Tibial nerve (tissue), 4 donors: ENCODE measurements at regions not wholly inside any gene's neighbourhood (a gene's known extent, or its start where the extent isn't known, plus 50 kb on each side); places are given as distances from the start of the nearest gene placed in this dataset.

ENCODE experiments used
- DNase-seq, 2 donors: peaks; one replicate each; pipeline ENCODE4 v3.0.0-alpha.2; 2019; ENCODE audit warnings: low spot score in 2 of 2
- H3K27ac ChIP-seq, 4 donors: fragments of 200-600 bp; sonication (generic) in 3 of 4; one replicate each; pipeline ENCODE4 v1.5.1; 2017 to 2019; ENCODE audit warnings: mild to moderate bottlenecking in 1 of 4
- H3K27me3 ChIP-seq, 2 donors: fragments of 200-600 bp; sonication (generic) in 1 of 2; one replicate each; pipeline versions ENCODE4 v1.5.1 to v1.6.0; 2017 to 2019
- H3K36me3 ChIP-seq, 3 donors: fragments of 200-600 bp; sonication (generic); one replicate each; pipeline ENCODE4 v1.5.1; 2018 to 2019
- H3K4me1 ChIP-seq, 4 donors: fragments of 200-600 bp; sonication (generic) in 3 of 4; one replicate each; pipeline ENCODE4 v1.5.1; 2017 to 2019
- H3K4me3 ChIP-seq, 4 donors: fragments of 200-600 bp; sonication (generic) in 3 of 4; one replicate each; pipeline ENCODE4 v1.5.1; 2017 to 2019; ENCODE audit warnings: mild to moderate bottlenecking in 1 of 4, moderate library complexity in 1 of 4
- H3K9me3 ChIP-seq, 4 donors: fragments of 200-600 bp; sonication (generic) in 3 of 4; one replicate each; pipeline ENCODE4 v1.5.1; 2017 to 2019
- CTCF ChIP-seq, 5 experiments: fragments of 200-600 bp in 3 of 5; fragments of 450-650 bp in 2 of 5; sonication (generic) in 3 of 5; IDR thresholded peaks; one replicate each; pipeline ENCODE4 v1.5.1; 2016 to 2019; ENCODE audit warnings: antibody characterized with exemption in 5 of 5, mild to moderate bottlenecking in 3 of 5, moderate library complexity in 2 of 5
- EP300 ChIP-seq, 2 donors: sonication (generic); formaldehyde crosslinking; IDR thresholded peaks; one replicate each; pipeline ENCODE4 v1.6.1; 2017; ENCODE audit warnings: antibody characterized with exemption in 2 of 2, mild to moderate bottlenecking in 1 of 2
- POLR2A ChIP-seq, 2 donors: fragments of 450-650 bp; IDR thresholded peaks; one replicate each; pipeline ENCODE4 v1.6.1; 2017; ENCODE audit warnings: antibody characterized with exemption in 2 of 2, mild to moderate bottlenecking in 2 of 2, moderate library complexity in 2 of 2
- WGBS, 2 donors: methylation state at CpG; one replicate each; pipeline ENCODE4 v1.1.5; 2018; 5-methylcytosine and 5-hydroxymethylcytosine counted together

- Histone ChIP-seq H3K27ac (no peak overlapping the region), H3K4me3 (no peak overlapping the region), H3K9me3 (no peaks in the 10 kb centered on the region), H3K36me3 (no peaks in the 10 kb centered on the region), H3K4me1 (no peaks in the 10 kb centered on the region), H3K27me3 (no peaks in the 10 kb centered on the region)
- no peak for TF ChIP-seq EP300 (IDR thresholded peaks at IDR 0.05)
- no peak for TF ChIP-seq POLR2A (IDR thresholded peaks at IDR 0.05)
- no peak for TF ChIP-seq CTCF (IDR thresholded peaks at IDR 0.05)
- no peak for DNase-seq
Measured at GRCh38 chr7:31423994-31424393, 83.5 kb upstream of the NEUROD6 start.

GRCh38 chr7:31432176-31432575, 81.7 kb upstream of the ITPRID1 start:
- no peak for TF ChIP-seq EP300 (IDR thresholded peaks at IDR 0.05)
- TF ChIP-seq POLR2A (IDR thresholded peaks at IDR 0.05) = no peak
- TF ChIP-seq CTCF (IDR thresholded peaks at IDR 0.05) = no peak
- Histone ChIP-seq H3K27ac (no peak overlapping the region), H3K4me3 (no peak overlapping the region), H3K36me3 (no peaks in the 10 kb centered on the region), H3K9me3 (no peaks in the 10 kb centered on the region), H3K4me1 (no peaks in the 10 kb centered on the region), H3K27me3 (no peaks in the 10 kb centered on the region)
- DNase-seq = no peak

GRCh38 chr7:31432836-31433340, 81.0 kb upstream of the ITPRID1 start:
- Histone ChIP-seq H3K4me3 (no peak overlapping the region), H3K27me3 (no peaks in the 10 kb centered on the region), H3K9me3 (no peaks in the 10 kb centered on the region), H3K36me3 (no peaks in the 10 kb centered on the region), H3K27ac (no peak overlapping the region), H3K4me1 (no peaks in the 10 kb centered on the region)
- 33 to 35% methylated on average over 6 of the region's 6 CpGs for WGBS, 2 donors
- TF ChIP-seq POLR2A (IDR thresholded peaks at IDR 0.05) = no peak
- TF ChIP-seq EP300 (IDR thresholded peaks at IDR 0.05) = no peak
- TF ChIP-seq CTCF (IDR thresholded peaks at IDR 0.05) = no peak
- DNase-seq = no peak

GRCh38 chr7:31437250-31437865, 76.5 kb upstream of the ITPRID1 start:
- H3K27me3 ChIP-seq = no peaks in the 10 kb centered on the region
- no peak for DNase-seq
- WGBS, 2 donors = 81 to 88% methylated on average over 4 of the region's 4 CpGs
- H3K4me1 ChIP-seq = no peaks in the 10 kb centered on the region
- no peaks in the 10 kb centered on the region for H3K9me3 ChIP-seq
- H3K27ac ChIP-seq = no peak overlapping the region
- H3K4me3 ChIP-seq = no peak overlapping the region
- no peaks in the 10 kb centered on the region for H3K36me3 ChIP-seq
- no peak for TF ChIP-seq EP300 (IDR thresholded peaks at IDR 0.05)
- no peak for TF ChIP-seq POLR2A (IDR thresholded peaks at IDR 0.05)
- TF ChIP-seq CTCF (IDR thresholded peaks at IDR 0.05) = no peak

GRCh38 chr7:31439165-31439564, 74.7 kb upstream of the ITPRID1 start:
- no peak for TF ChIP-seq EP300 (IDR thresholded peaks at IDR 0.05)
- no peak for TF ChIP-seq POLR2A (IDR thresholded peaks at IDR 0.05)
- TF ChIP-seq CTCF (IDR thresholded peaks at IDR 0.05) = no peak
- no peak overlapping the region for H3K4me3 ChIP-seq
- H3K36me3 ChIP-seq = no peaks in the 10 kb centered on the region
- no peaks in the 10 kb centered on the region for H3K9me3 ChIP-seq
- H3K27me3 ChIP-seq = no peaks in the 10 kb centered on the region
- H3K27ac ChIP-seq = no peak overlapping the region
- no peak for DNase-seq
- 80 to 82% methylated on average over 3 of the region's 3 CpGs for WGBS, 2 donors
- no peaks in the 10 kb centered on the region for H3K4me1 ChIP-seq
